PC-3 (cell line): ENCODE measurements at regions not wholly inside any gene's neighbourhood (a gene's known extent, or its start where the extent isn't known, plus 50 kb on each side); places are given as distances from the start of the nearest gene placed in this dataset.

ENCODE experiments used
- ATAC-seq: fragments of 200-7000 bp; cut with Tn5 transposase; 2 replicates; pipeline ENCODE4 v1.9.1; 2020; ENCODE audit warnings: mild to moderate bottlenecking, moderate library complexity
- BruUV-seq: library from RNA; stranded (reverse); fragments of 400-500 nt; replicated peaks from 2 replicates; lab custom pipeline; 2021; lab: Mats Ljungman, UMichigan
- CTCF ChIA-PET: fragments of 300-600 bp; sonication (Branson Sonifier 250); formaldehyde crosslinking; loops from one replicate; lab custom pipeline; 2022; ENCODE audit warnings: antibody characterized with exemption; lab: Charles Lee
- POLR2A ChIA-PET: fragments of 300-600 bp; sonication (Branson Sonifier 250); formaldehyde crosslinking; loops from one replicate; lab custom pipeline; 2022; ENCODE audit warnings: antibody characterized with exemption; ENCODE audit not compliant: unreplicated experiment; lab: Charles Lee
- DNase-seq: peaks from one replicate; pipeline ENCODE4 v3.0.0-alpha.2; 2015
- H2AFZ ChIP-seq: fragments of 300-600 bp; sonication (generic); 2 replicates; pipeline ENCODE4 v1.6.0; 2016; ENCODE audit warnings: antibody characterized with exemption, low read length
- H3F3A ChIP-seq: fragments of 300-600 bp; sonication (generic); one replicate; pipeline ENCODE4 v1.6.0; 2017; ENCODE audit warnings: antibody characterized with exemption, low read length, control low read depth, mild to moderate bottlenecking; ENCODE audit not compliant: unreplicated experiment
- H3K27ac ChIP-seq: fragments of 300-600 bp; sonication (generic); 2 replicates; pipeline ENCODE4 v1.5.1; 2016; ENCODE audit warnings: mild to moderate bottlenecking, low read length
- H3K27me3 ChIP-seq: fragments of 300-600 bp; sonication (generic); 2 replicates; pipeline ENCODE4 v1.6.1; 2016; ENCODE audit warnings: low read length, mixed read lengths
- H3K36me3 ChIP-seq: fragments of 300-600 bp; sonication (generic); 2 replicates; pipeline ENCODE4 v1.6.1; 2016; ENCODE audit warnings: low read depth, mixed run types, low read length, mixed read lengths
- H3K4me1 ChIP-seq: fragments of 300-600 bp; sonication (generic); 2 replicates; pipeline ENCODE4 v1.5.1; 2016; ENCODE audit warnings: low read length; ENCODE audit not compliant: insufficient read depth
- H3K4me2 ChIP-seq: fragments of 300-600 bp; sonication (generic); 2 replicates; pipeline ENCODE4 v1.6.0; 2016; ENCODE audit warnings: low read length
- H3K4me3 ChIP-seq: fragments of 300-600 bp; sonication (generic); 2 replicates; pipeline ENCODE4 v1.5.1; 2016; ENCODE audit warnings: mild to moderate bottlenecking, low read length, mixed read lengths
- H3K79me2 ChIP-seq: fragments of 300-600 bp; sonication (generic); 2 replicates; pipeline ENCODE4 v1.6.1; 2017; ENCODE audit warnings: low read length, mixed read lengths
- H3K9ac ChIP-seq: fragments of 300-600 bp; sonication (generic); 2 replicates; pipeline ENCODE4 v1.6.0; 2016; ENCODE audit warnings: mild to moderate bottlenecking, low read length
- H3K9me2 ChIP-seq: fragments of 300-600 bp; sonication (generic); replicated peaks from 2 replicates; pipeline ENCODE4 v1.6.1; 2016; ENCODE audit warnings: mixed run types, low read length, mixed read lengths
- H3K9me3 ChIP-seq: fragments of 300-600 bp; sonication (generic); 2 replicates; pipeline ENCODE4 v1.6.1; 2016; ENCODE audit warnings: low read length, mixed read lengths
- H4K20me1 ChIP-seq: fragments of 300-600 bp; sonication (generic); 2 replicates; pipeline ENCODE4 v1.6.1; 2016; ENCODE audit warnings: low read length, mixed read lengths
- CTCF ChIP-seq: fragments of 300-600 bp; sonication (generic); conservative IDR thresholded peaks from 2 replicates; pipeline ENCODE4 v1.5.1; 2017; ENCODE audit warnings: antibody characterized with exemption, low read depth, mild to moderate bottlenecking, low read length
- EZH2 ChIP-seq: fragments of 300-600 bp; sonication (generic); IDR thresholded peaks from one replicate; pipeline ENCODE4 v1.6.1; 2017; ENCODE audit warnings: antibody characterized with exemption, mild to moderate bottlenecking, low read length; ENCODE audit not compliant: unreplicated experiment
- EZH2phosphoT487 ChIP-seq: fragments of 300-600 bp; sonication (generic); IDR thresholded peaks from 2 replicates; pipeline ENCODE4 v1.6.1; 2018; ENCODE audit warnings: mild to moderate bottlenecking, antibody characterized with exemption, low read length, borderline replicate concordance
- intact Hi-C: fragments of 100-400 bp; cut with micrococcal nuclease; formaldehyde crosslinking; loops from 2 replicates; pipeline ENCODE4 v1.9.0; 2023

GRCh38 chr11:42237701-42238235 lies 778.3 kb upstream of the LRRC4C start:
- Histone ChIP-seq H3K4me1 (peaks cover 42% of the 10 kb centered on the region), H4K20me1 (no peaks in the 10 kb centered on the region), H3K79me2 (no peaks in the 10 kb centered on the region), H3K9ac (no peak overlapping the region; the same call in 1 of the 2 replicates), H2AFZ (no peak overlapping the region), H3K9me3 (no peaks in the 10 kb centered on the region), H3K9me2 (no peaks in the 10 kb centered on the region), H3F3A (no peaks in the 10 kb centered on the region), H3K4me3 (no peak overlapping the region), H3K27ac (peak overlapping the region; percentile 63), H3K27me3 (no peaks in the 10 kb centered on the region), H3K36me3 (no peaks in the 10 kb centered on the region), H3K4me2 (peak overlapping the region; percentile 38)
- peak; percentile 67 for DNase-seq
- POLR2A ChIA-PET = no interaction called here
- intact Hi-C loops = no loop called here
- CTCF ChIA-PET = no interaction called here
- no peak for ATAC-seq
- BruUV-seq = no TSS peak
- no peak for TF ChIP-seq CTCF
- no peak for TF ChIP-seq EZH2phosphoT487
- no peak for TF ChIP-seq EZH2

- Histone ChIP-seq H3K4me2 (0 out of 2 replicates have a peak overlapping the region, but pooled peaks have one; percentile 36), H3K79me2 (no peaks in the 10 kb centered on the region), H3K9ac (no peak overlapping the region), H4K20me1 (no peaks in the 10 kb centered on the region), H3K27me3 (no peaks in the 10 kb centered on the region), H3K9me2 (no peaks in the 10 kb centered on the region), H3K27ac (no peak overlapping the region; the same call in 1 of the 2 replicates), H3F3A (no peaks in the 10 kb centered on the region), H2AFZ (no peak overlapping the region), H3K4me1 (peaks cover 38% of the 10 kb centered on the region), H3K4me3 (no peak overlapping the region), H3K36me3 (no peaks in the 10 kb centered on the region), H3K9me3 (no peaks in the 10 kb centered on the region)
- no TSS peak for BruUV-seq
- intact Hi-C loops = no loop called here
- DNase-seq (peak; percentile 83), ATAC-seq (no peak)
- ChIA-PET CTCF (no interaction called here), POLR2A (no interaction called here)
- TF ChIP-seq CTCF (no peak), EZH2phosphoT487 (no peak), EZH2 (no peak)
Measured at GRCh38 chr11:42239188-42239587, 779.7 kb upstream of the LRRC4C start.

- ATAC-seq = no peak
- H3K9me3 ChIP-seq = no peaks in the 10 kb centered on the region
- POLR2A ChIA-PET = no interaction called here
Measured at GRCh38 chr11:42243385-42243784, 783.9 kb upstream of the LRRC4C start.

More at GRCh38 chr11:42243385-42243784, 783.9 kb upstream of the LRRC4C start:
- H3K4me3 ChIP-seq = no peak overlapping the region
- no peaks in the 10 kb centered on the region for H4K20me1 ChIP-seq
- no peaks in the 10 kb centered on the region for H3K9me2 ChIP-seq
- no peaks in the 10 kb centered on the region for H3F3A ChIP-seq
- H2AFZ ChIP-seq = no peak overlapping the region
- no peak for DNase-seq
- intact Hi-C loops = no loop called here
- CTCF ChIA-PET = no interaction called here
- no peaks in the 10 kb centered on the region for H3K36me3 ChIP-seq
- no peaks in the 10 kb centered on the region for H3K27me3 ChIP-seq
- H3K9ac ChIP-seq = no peak overlapping the region
- H3K79me2 ChIP-seq = no peaks in the 10 kb centered on the region
- no peak overlapping the region for H3K4me2 ChIP-seq
- TF ChIP-seq CTCF (no peak), EZH2phosphoT487 (no peak), EZH2 (no peak)
- no TSS peak for BruUV-seq
- peaks cover 12% of the 10 kb centered on the region for H3K4me1 ChIP-seq
- H3K27ac ChIP-seq = no peak overlapping the region
